GM21390 (cell line): ENCODE measurements at regions not wholly inside any gene's neighbourhood (a gene's known extent, or its start where the extent isn't known, plus 50 kb on each side); places are given as distances from the start of the nearest gene placed in this dataset.
"Not testable (repeated sequence)": the region's sequence is repeated elsewhere in the genome, so short reads cannot be mapped to it uniquely, and the experiment has no call there.

Source experiments
- ATAC-seq: cut with Tn5 transposase; IDR thresholded peaks from one replicate; pipeline ENCODE4 v1.9.1; 2021; ENCODE audit not compliant: unreplicated experiment

- ATAC-seq = no peak
Observed at GRCh38 chr20:48217190-48217589, 431.9 kb upstream of the SULF2 start.

GRCh38 chr20:48215536-48215935, 430.3 kb upstream of the SULF2 start:
- no peak for ATAC-seq

GRCh38 chr20:48214601-48215000, 429.3 kb upstream of the SULF2 start:
- no peak for ATAC-seq

GRCh38 chr20:48213635-48214034, 428.4 kb upstream of the SULF2 start:
- not testable (repeated sequence) for ATAC-seq

GRCh38 chr20:48212806-48213509, 427.7 kb upstream of the SULF2 start:
- ATAC-seq = no peak

- ATAC-seq = no peak
Observed at GRCh38 chr20:48211847-48212246, 426.6 kb upstream of the SULF2 start.

GRCh38 chr20:48211238-48211637, 426.0 kb upstream of the SULF2 start:
- no peak for ATAC-seq

GRCh38 chr20:48210111-48211027, 425.1 kb upstream of the SULF2 start:
- ATAC-seq = no peak

- no peak for ATAC-seq
Observed at GRCh38 chr20:48209102-48209501, 423.8 kb upstream of the SULF2 start.

GRCh38 chr20:48208176-48208575, 422.9 kb upstream of the SULF2 start:
- ATAC-seq = no peak

GRCh38 chr20:48207505-48207904, 422.2 kb upstream of the SULF2 start:
- no peak for ATAC-seq

- no peak for ATAC-seq
Observed at GRCh38 chr20:48205786-48206185, 420.5 kb upstream of the SULF2 start.

GRCh38 chr20:48205281-48205782, 420.1 kb upstream of the SULF2 start:
- no peak for ATAC-seq

- no peak for ATAC-seq
Observed at GRCh38 chr20:48204499-48204898, 419.2 kb upstream of the SULF2 start.

- ATAC-seq = no peak
Observed at GRCh38 chr20:48203252-48203651, 418.0 kb upstream of the SULF2 start.

GRCh38 chr20:48202334-48203113, 417.2 kb upstream of the SULF2 start:
- no peak for ATAC-seq

GRCh38 chr20:48201885-48202284, 416.6 kb upstream of the SULF2 start:
- ATAC-seq = no peak

- no peak for ATAC-seq
Observed at GRCh38 chr20:48201188-48201587, 415.9 kb upstream of the SULF2 start.

- no peak for ATAC-seq
Observed at GRCh38 chr20:48198929-48199451, 413.7 kb upstream of the SULF2 start.

- no peak for ATAC-seq
Observed at GRCh38 chr20:48197066-48197465, 411.8 kb upstream of the SULF2 start.

GRCh38 chr20:48196486-48196885, 411.2 kb upstream of the SULF2 start:
- no peak for ATAC-seq
